Naive thymus-derived CD4-positive, alpha-beta T cell (primary cell): ENCODE measurements at regions not wholly inside any gene's neighbourhood (a gene's known extent, or its start where the extent isn't known, plus 50 kb on each side); places are given as distances from the start of the nearest gene placed in this dataset.

Experiments used
- ATAC-seq: fragments of 150-1000 bp; cut with Tn5 transposase; 2 replicates; pipeline ENCODE4 v1.10.0; 2021; ENCODE audit warnings: mild to moderate bottlenecking, moderate library complexity
- CTCF ChIA-PET: fragments of 350-600 bp; sonication (Branson Sonifier 250); formaldehyde crosslinking; loops from one replicate; lab custom pipeline; 2021; ENCODE audit warnings: antibody characterized with exemption; lab: Charles Lee
- POLR2A ChIA-PET: fragments of 350-600 bp; sonication (Branson Sonifier 250); formaldehyde crosslinking; loops from one replicate; lab custom pipeline; 2021; ENCODE audit warnings: antibody characterized with exemption, inconsistent platforms; lab: Charles Lee
- DNase-seq, 9 donors: peaks; one replicate each; pipeline versions ENCODE4 v3.0.0 to v3.0.0-alpha.2; 2020 to 2022; ENCODE audit warnings: mixed read lengths in 1 of 9
- H3K27ac ChIP-seq: one replicate; pipeline ENCODE4 v1.7.0; 2013; ENCODE audit warnings: mild to moderate bottlenecking, low read depth, low read length, moderate library complexity
- H3K27me3 ChIP-seq, 2 donors: one replicate each; pipeline ENCODE4 v1.7.0; 2013; ENCODE audit warnings: low read length in 2 of 2, mild to moderate bottlenecking in 2 of 2, moderate library complexity in 2 of 2; ENCODE audit not compliant: control insufficient read depth in 2 of 2, insufficient read depth in 2 of 2
- H3K36me3 ChIP-seq, 3 experiments: 1 replicate in 2 of 3; 2 replicates in 1 of 3; pipeline ENCODE4 v1.7.0; 2013; ENCODE audit warnings: low read length in 3 of 3, mild to moderate bottlenecking in 3 of 3, moderate library complexity in 1 of 3; ENCODE audit not compliant: insufficient read depth in 3 of 3, control insufficient read depth in 2 of 3
- H3K4me1 ChIP-seq, 2 donors: one replicate each; pipeline ENCODE4 v1.7.0; 2013; ENCODE audit warnings: low read length in 2 of 2, mild to moderate bottlenecking in 2 of 2, moderate library complexity in 1 of 2; ENCODE audit not compliant: control insufficient read depth in 2 of 2, insufficient read depth in 2 of 2
- H3K4me3 ChIP-seq: 2 replicates; pipeline ENCODE4 v1.7.0; 2013; ENCODE audit warnings: mild to moderate bottlenecking, low read length
- H3K9me3 ChIP-seq, 3 experiments: 1 replicate in 2 of 3; 2 replicates in 1 of 3; pipeline ENCODE4 v1.7.0; 2013; ENCODE audit warnings: low read length in 3 of 3; ENCODE audit not compliant: control insufficient read depth in 2 of 3
- H3K27ac Mint-ChIP-seq, 9 donors: one replicate each; pipeline ENCODE4 v1.8.0; 2020 to 2022; ENCODE audit warnings: mixed read lengths in 9 of 9, mild to moderate bottlenecking in 8 of 9, moderate library complexity in 5 of 9, inconsistent platforms in 2 of 9
- H3K27me3 Mint-ChIP-seq, 5 donors: one replicate each; pipeline ENCODE4 v1.8.0; 2021 to 2022; ENCODE audit warnings: mixed read lengths in 5 of 5, mild to moderate bottlenecking in 1 of 5
- H3K36me3 Mint-ChIP-seq, 5 donors: one replicate each; pipeline ENCODE4 v1.8.0; 2020 to 2022; ENCODE audit warnings: mixed read lengths in 5 of 5, mild to moderate bottlenecking in 3 of 5, inconsistent platforms in 1 of 5
- H3K4me1 Mint-ChIP-seq, 7 donors: one replicate each; pipeline ENCODE4 v1.8.0; 2020 to 2022; ENCODE audit warnings: mixed read lengths in 7 of 7, mild to moderate bottlenecking in 3 of 7, inconsistent platforms in 1 of 7
- H3K4me3 Mint-ChIP-seq, 10 donors: one replicate each; pipeline ENCODE4 v1.8.0; 2020 to 2022; ENCODE audit warnings: mild to moderate bottlenecking in 10 of 10, mixed read lengths in 10 of 10, moderate library complexity in 6 of 10, inconsistent platforms in 2 of 10
- H3K9me3 Mint-ChIP-seq, 11 donors: one replicate each; pipeline ENCODE4 v1.8.0; 2020 to 2022; ENCODE audit warnings: mixed read lengths in 11 of 11, mild to moderate bottlenecking in 4 of 11, inconsistent platforms in 1 of 11, moderate library complexity in 1 of 11
- intact Hi-C, 2 donors: fragments of 100-400 bp; cut with micrococcal nuclease; formaldehyde crosslinking; loops; one replicate each; pipeline ENCODE4 v1.15.1; 2023

- Mint-ChIP-seq H3K9me3 (peaks cover 0 to 8% (median 0%) of the 10 kb centered on the region in 11 donors), H3K4me1 (no peaks in the 10 kb centered on the region)
- no peak for ATAC-seq
Observed at GRCh38 chr7:67380858-67381257, 384.2 kb downstream of the TYW1 start.

GRCh38 chr7:67387851-67388250 lies 391.2 kb downstream of the TYW1 start:
- Mint-ChIP-seq H3K9me3 (peaks cover 0 to 1% (median 0%) of the 10 kb centered on the region in 11 donors), H3K4me1 (no peaks in the 10 kb centered on the region), H3K27ac (no peak overlapping the region), H3K36me3 (peaks cover 0 to under 1% (median 0%) of the 10 kb centered on the region in 5 donors), H3K4me3 (no peak overlapping the region), H3K27me3 (peaks cover 0 to 11% (median 8%) of the 10 kb centered on the region in 5 donors)
- Histone ChIP-seq H3K9me3 (no peaks in the 10 kb centered on the region), H3K4me1 (no peaks in the 10 kb centered on the region), H3K36me3 (no peaks in the 10 kb centered on the region), H3K4me3 (no peak overlapping the region), H3K27me3 (no peaks in the 10 kb centered on the region), H3K27ac (no peak overlapping the region)
- DNase-seq (no peak), ATAC-seq (no peak)
- intact Hi-C loops, result no loop called here
- POLR2A ChIA-PET, result no interaction called here
- CTCF ChIA-PET, result no interaction called here

More at GRCh38 chr7:67380858-67381257, 384.2 kb downstream of the TYW1 start:
- H3K4me3 Mint-ChIP-seq, result no peak overlapping the region
- ChIA-PET POLR2A (no interaction called here), CTCF (no interaction called here)
- Histone ChIP-seq H3K4me3 (no peak overlapping the region), H3K27me3 (no peaks in the 10 kb centered on the region), H3K9me3 (no peaks in the 10 kb centered on the region), H3K4me1 (no peaks in the 10 kb centered on the region), H3K27ac (no peak overlapping the region), H3K36me3 (no peaks in the 10 kb centered on the region)
- H3K36me3 Mint-ChIP-seq, result no peaks in the 10 kb centered on the region
- DNase-seq, result no peak
- intact Hi-C loops, result no loop called here
- peaks cover 0 to 9% (median 6%) of the 10 kb centered on the region in 5 donors for H3K27me3 Mint-ChIP-seq
- no peak overlapping the region for H3K27ac Mint-ChIP-seq

- intact Hi-C loops, result no loop called here
- no peaks in the 10 kb centered on the region for H3K4me1 ChIP-seq
- H3K36me3 Mint-ChIP-seq, result peaks cover 0 to 5% (median 0%) of the 10 kb centered on the region in 5 donors
Observed at GRCh38 chr7:67391168-67391567, 394.5 kb downstream of the TYW1 start.

GRCh38 chr7:67392596-67393438 lies 396.2 kb downstream of the TYW1 start:
- H3K27me3 Mint-ChIP-seq, result peaks cover 0 to 11% (median 4%) of the 10 kb centered on the region in 5 donors
- no peak for DNase-seq
- no peaks in the 10 kb centered on the region for H3K9me3 ChIP-seq

More at GRCh38 chr7:67391168-67391567, 394.5 kb downstream of the TYW1 start:
- Mint-ChIP-seq H3K4me1 (no peaks in the 10 kb centered on the region), H3K9me3 (peaks cover 0 to 4% (median 1%) of the 10 kb centered on the region in 11 donors), H3K27ac (no peak overlapping the region), H3K27me3 (peaks cover 0 to 11% (median 8%) of the 10 kb centered on the region in 5 donors), H3K4me3 (no peak overlapping the region)
- ChIA-PET CTCF (no interaction called here), POLR2A (no interaction called here)
- no peaks in the 10 kb centered on the region for H3K27me3 ChIP-seq
- no peak overlapping the region for H3K27ac ChIP-seq
- ATAC-seq (no peak), DNase-seq (no peak)
- no peaks in the 10 kb centered on the region for H3K36me3 ChIP-seq
- no peak overlapping the region for H3K4me3 ChIP-seq
- no peaks in the 10 kb centered on the region for H3K9me3 ChIP-seq

GRCh38 chr7:67393903-67394302 lies 397.3 kb downstream of the TYW1 start:
- Histone ChIP-seq H3K27me3 (no peaks in the 10 kb centered on the region), H3K9me3 (peaks cover 0 to 2% (median 0%) of the 10 kb centered on the region in 3 experiments), H3K27ac (no peak overlapping the region), H3K4me1 (no peaks in the 10 kb centered on the region), H3K4me3 (no peak overlapping the region), H3K36me3 (no peaks in the 10 kb centered on the region)
- ChIA-PET POLR2A (interaction anchor here (0.6 kb wide), 1 partner anchor 1351 kb away, joined by 3 read pairs; no protein-coding TSS in a partner anchor), CTCF (no interaction called here)
- Mint-ChIP-seq H3K36me3 (peaks cover 0 to 5% (median 0%) of the 10 kb centered on the region in 5 donors), H3K27ac (no peak overlapping the region), H3K4me1 (no peaks in the 10 kb centered on the region), H3K27me3 (peaks cover 0 to 11% (median 0%) of the 10 kb centered on the region in 5 donors), H3K9me3 (peaks cover 0 to 17% (median 8%) of the 10 kb centered on the region in 11 donors), H3K4me3 (no peak overlapping the region)
- DNase-seq (no peak), ATAC-seq (no peak)
- intact Hi-C loops, result no loop called here

More at GRCh38 chr7:67392596-67393438, 396.2 kb downstream of the TYW1 start:
- Histone ChIP-seq H3K27ac (no peak overlapping the region), H3K36me3 (no peaks in the 10 kb centered on the region), H3K4me1 (no peaks in the 10 kb centered on the region), H3K27me3 (no peaks in the 10 kb centered on the region), H3K4me3 (no peak overlapping the region)
- no peak overlapping the region for H3K27ac Mint-ChIP-seq
- no peak overlapping the region for H3K4me3 Mint-ChIP-seq
- no peak for ATAC-seq
- no peaks in the 10 kb centered on the region for H3K4me1 Mint-ChIP-seq
- ChIA-PET CTCF (interaction anchor here (0.6 kb wide), 1 partner anchor 19 kb away, joined by 4 read pairs; no protein-coding TSS in a partner anchor), POLR2A (no interaction called here)
- peaks cover 0 to 5% (median 0%) of the 10 kb centered on the region in 5 donors for H3K36me3 Mint-ChIP-seq
- intact Hi-C loops, result no loop called here
- H3K9me3 Mint-ChIP-seq, result peaks cover 0 to 9% (median 3%) of the 10 kb centered on the region in 11 donors

GRCh38 chr7:67398916-67399315 lies 402.3 kb downstream of the TYW1 start:
- H3K4me3 Mint-ChIP-seq, result no peak overlapping the region
- ATAC-seq (no peak), DNase-seq (no peak)
- H3K9me3 Mint-ChIP-seq, result peaks cover 0 to 44% (median 13%) of the 10 kb centered on the region in 11 donors
- peaks cover 0 to 5% (median 0%) of the 10 kb centered on the region in 5 donors for H3K36me3 Mint-ChIP-seq
- no peak overlapping the region for H3K27ac ChIP-seq
- no peak overlapping the region for H3K27ac Mint-ChIP-seq
- peaks cover 0 to 8% (median 0%) of the 10 kb centered on the region in 5 donors for H3K27me3 Mint-ChIP-seq
- H3K9me3 ChIP-seq, result peaks cover 0 to 4% (median 0%) of the 10 kb centered on the region in 3 experiments
- no peaks in the 10 kb centered on the region for H3K4me1 ChIP-seq
- no peak overlapping the region for H3K4me3 ChIP-seq
- H3K4me1 Mint-ChIP-seq, result no peaks in the 10 kb centered on the region
- no peaks in the 10 kb centered on the region for H3K27me3 ChIP-seq
- intact Hi-C loops, result no loop called here
- ChIA-PET CTCF (interaction anchor here (0.6 kb wide), 1 partner anchor 19 kb away, joined by 3 read pairs; no protein-coding TSS in a partner anchor), POLR2A (no interaction called here)
- H3K36me3 ChIP-seq, result no peaks in the 10 kb centered on the region
